Activated T-helper 17 cell treated with anti-CD3 and anti-CD28 coated beads, Interleukin-2, amount 50 U/mL, for 72 hours (primary cell): ENCODE measurements at regions not wholly inside any gene's neighbourhood (a gene's known extent, or its start where the extent isn't known, plus 50 kb on each side); places are given as distances from the start of the nearest gene placed in this dataset.
A peak's percentile ranks its signal among the peaks of the same experiment; 100 is the strongest.

Experiments used
- ATAC-seq: fragments of 150-1000 bp; cut with Tn5 transposase; replicated peaks from 2 replicates; pipeline ENCODE4 v1.10.0; 2021; ENCODE audit warnings: mild to moderate bottlenecking, moderate library complexity
- H3K27ac Mint-ChIP-seq: one replicate; pipeline ENCODE4 v1.8.0; 2022; ENCODE audit warnings: mixed read lengths
- H3K27me3 Mint-ChIP-seq: one replicate; pipeline ENCODE4 v1.8.0; 2022; ENCODE audit warnings: mixed read lengths
- H3K36me3 Mint-ChIP-seq: one replicate; pipeline ENCODE4 v1.8.0; 2022; ENCODE audit warnings: low read depth, mild to moderate bottlenecking, mixed read lengths
- H3K4me1 Mint-ChIP-seq: one replicate; pipeline ENCODE4 v1.8.0; 2022; ENCODE audit warnings: mixed read lengths
- H3K4me3 Mint-ChIP-seq: one replicate; pipeline ENCODE4 v1.8.0; 2022; ENCODE audit warnings: mild to moderate bottlenecking, mixed read lengths
- H3K9me3 Mint-ChIP-seq: one replicate; pipeline ENCODE4 v1.8.0; 2022; ENCODE audit warnings: mixed read lengths

- peaks cover 32% of the 10 kb centered on the region for H3K27me3 Mint-ChIP-seq
Measured at GRCh38 chr10:50990568-50991455, 83.5 kb upstream of the PRKG1 start.

GRCh38 chr10:50991456-50992355 lies 82.6 kb upstream of the PRKG1 start:
- H3K9me3 Mint-ChIP-seq = no peaks in the 10 kb centered on the region
- H3K27me3 Mint-ChIP-seq = peaks cover 35% of the 10 kb centered on the region
- no peaks in the 10 kb centered on the region for H3K36me3 Mint-ChIP-seq
- peak overlapping the region; percentile 39 for H3K4me3 Mint-ChIP-seq
- no peaks in the 10 kb centered on the region for H3K4me1 Mint-ChIP-seq
- ATAC-seq = no peak
- no peak overlapping the region for H3K27ac Mint-ChIP-seq

More at GRCh38 chr10:50990568-50991455, 83.5 kb upstream of the PRKG1 start:
- H3K36me3 Mint-ChIP-seq = no peaks in the 10 kb centered on the region
- no peaks in the 10 kb centered on the region for H3K9me3 Mint-ChIP-seq
- ATAC-seq = no peak
- no peak overlapping the region for H3K27ac Mint-ChIP-seq
- H3K4me3 Mint-ChIP-seq = peak overlapping the region; percentile 39
- H3K4me1 Mint-ChIP-seq = no peaks in the 10 kb centered on the region

GRCh38 chr10:50992356-50992901 lies 81.9 kb upstream of the PRKG1 start:
- H3K36me3 Mint-ChIP-seq = no peaks in the 10 kb centered on the region
- no peak for ATAC-seq
- no peak overlapping the region for H3K27ac Mint-ChIP-seq
- H3K27me3 Mint-ChIP-seq = peaks cover 38% of the 10 kb centered on the region
- no peaks in the 10 kb centered on the region for H3K4me1 Mint-ChIP-seq
- no peaks in the 10 kb centered on the region for H3K9me3 Mint-ChIP-seq
- H3K4me3 Mint-ChIP-seq = peak overlapping the region; percentile 30

GRCh38 chr10:50992972-50993766 lies 81.1 kb upstream of the PRKG1 start:
- Mint-ChIP-seq H3K9me3 (no peaks in the 10 kb centered on the region), H3K27me3 (peaks cover 40% of the 10 kb centered on the region), H3K27ac (no peak overlapping the region), H3K4me3 (peak overlapping the region; percentile 30), H3K36me3 (no peaks in the 10 kb centered on the region), H3K4me1 (no peaks in the 10 kb centered on the region)
- ATAC-seq = no peak

GRCh38 chr10:50993771-50994251 lies 80.5 kb upstream of the PRKG1 start:
- H3K27ac Mint-ChIP-seq = no peak overlapping the region
- no peaks in the 10 kb centered on the region for H3K36me3 Mint-ChIP-seq
- no peaks in the 10 kb centered on the region for H3K4me1 Mint-ChIP-seq
- H3K4me3 Mint-ChIP-seq = no peak overlapping the region
- H3K27me3 Mint-ChIP-seq = peaks cover 40% of the 10 kb centered on the region
- H3K9me3 Mint-ChIP-seq = no peaks in the 10 kb centered on the region
- ATAC-seq = no peak

- Mint-ChIP-seq H3K4me1 (no peaks in the 10 kb centered on the region), H3K9me3 (no peaks in the 10 kb centered on the region), H3K4me3 (no peak overlapping the region), H3K27ac (no peak overlapping the region), H3K27me3 (peaks cover 27% of the 10 kb centered on the region), H3K36me3 (no peaks in the 10 kb centered on the region)
- ATAC-seq = no peak
Measured at GRCh38 chr10:50997461-50997860, 76.8 kb upstream of the PRKG1 start.

GRCh38 chr10:50999163-50999562 lies 75.1 kb upstream of the PRKG1 start:
- H3K27ac Mint-ChIP-seq = no peak overlapping the region

GRCh38 chr10:51000164-51000563 lies 74.1 kb upstream of the PRKG1 start:
- Mint-ChIP-seq H3K27me3 (peaks cover 18% of the 10 kb centered on the region), H3K36me3 (no peaks in the 10 kb centered on the region), H3K4me3 (no peak overlapping the region), H3K27ac (no peak overlapping the region), H3K9me3 (no peaks in the 10 kb centered on the region), H3K4me1 (no peaks in the 10 kb centered on the region)
- no peak for ATAC-seq

More at GRCh38 chr10:50999163-50999562, 75.1 kb upstream of the PRKG1 start:
- ATAC-seq = no peak
- H3K4me1 Mint-ChIP-seq = no peaks in the 10 kb centered on the region
- no peaks in the 10 kb centered on the region for H3K9me3 Mint-ChIP-seq
- H3K4me3 Mint-ChIP-seq = no peak overlapping the region
- H3K27me3 Mint-ChIP-seq = peaks cover 14% of the 10 kb centered on the region
- no peaks in the 10 kb centered on the region for H3K36me3 Mint-ChIP-seq

GRCh38 chr10:51000976-51001375 lies 73.3 kb upstream of the PRKG1 start:
- Mint-ChIP-seq H3K27me3 (peaks cover 18% of the 10 kb centered on the region), H3K27ac (no peak overlapping the region), H3K9me3 (no peaks in the 10 kb centered on the region), H3K4me1 (no peaks in the 10 kb centered on the region), H3K36me3 (no peaks in the 10 kb centered on the region), H3K4me3 (no peak overlapping the region)
- no peak for ATAC-seq

GRCh38 chr10:51001587-51001986 lies 72.7 kb upstream of the PRKG1 start:
- Mint-ChIP-seq H3K27ac (no peak overlapping the region), H3K36me3 (no peaks in the 10 kb centered on the region), H3K27me3 (peaks cover 15% of the 10 kb centered on the region), H3K4me3 (no peak overlapping the region), H3K9me3 (no peaks in the 10 kb centered on the region), H3K4me1 (no peaks in the 10 kb centered on the region)
- ATAC-seq = no peak

- Mint-ChIP-seq H3K9me3 (no peaks in the 10 kb centered on the region), H3K36me3 (no peaks in the 10 kb centered on the region), H3K4me3 (no peak overlapping the region), H3K4me1 (no peaks in the 10 kb centered on the region), H3K27me3 (peaks cover 11% of the 10 kb centered on the region), H3K27ac (no peak overlapping the region)
- ATAC-seq = no peak
Measured at GRCh38 chr10:51002469-51002868, 71.8 kb upstream of the PRKG1 start.

- ATAC-seq = no peak
- H3K4me1 Mint-ChIP-seq = no peaks in the 10 kb centered on the region
- H3K27ac Mint-ChIP-seq = no peak overlapping the region
- H3K4me3 Mint-ChIP-seq = no peak overlapping the region
- H3K27me3 Mint-ChIP-seq = peaks cover 10% of the 10 kb centered on the region
- H3K36me3 Mint-ChIP-seq = no peaks in the 10 kb centered on the region
- no peaks in the 10 kb centered on the region for H3K9me3 Mint-ChIP-seq
Measured at GRCh38 chr10:51004776-51005175, 69.5 kb upstream of the PRKG1 start.

GRCh38 chr10:51005551-51005950 lies 68.7 kb upstream of the PRKG1 start:
- H3K27ac Mint-ChIP-seq = no peak overlapping the region
- no peak for ATAC-seq
- H3K27me3 Mint-ChIP-seq = peaks cover 11% of the 10 kb centered on the region
- H3K36me3 Mint-ChIP-seq = no peaks in the 10 kb centered on the region
- no peak overlapping the region for H3K4me3 Mint-ChIP-seq
- no peaks in the 10 kb centered on the region for H3K4me1 Mint-ChIP-seq
- H3K9me3 Mint-ChIP-seq = no peaks in the 10 kb centered on the region

GRCh38 chr10:51006686-51007085 lies 67.6 kb upstream of the PRKG1 start:
- Mint-ChIP-seq H3K4me1 (no peaks in the 10 kb centered on the region), H3K4me3 (no peak overlapping the region), H3K36me3 (no peaks in the 10 kb centered on the region), H3K27ac (no peak overlapping the region), H3K27me3 (peaks cover 7% of the 10 kb centered on the region), H3K9me3 (no peaks in the 10 kb centered on the region)
- peak; percentile 23 for ATAC-seq
